CD14-positive monocyte (primary cell): ENCODE measurements at regions not wholly inside any gene's neighbourhood (a gene's known extent, or its start where the extent isn't known, plus 50 kb on each side); places are given as distances from the start of the nearest gene placed in this dataset.

Experiments used
- DNase-seq, 3 donors: peaks; one replicate each; pipeline ENCODE4 v3.0.0-alpha.2; 2011 to 2022
- H2AFZ ChIP-seq: 2 replicates; pipeline ENCODE4 v1.6.0; 2012; ENCODE audit warnings: mild to moderate bottlenecking, low read depth, low read length, inconsistent platforms; ENCODE audit not compliant: insufficient read depth, poor library complexity, severe bottlenecking
- H3K27ac ChIP-seq, 2 donors: 1 replicate in 1 of 2; 2 replicates in 1 of 2; pipeline ENCODE4 v1.5.1; 2012 to 2013; ENCODE audit warnings: low read length in 2 of 2, control low read depth in 1 of 2, inconsistent platforms in 1 of 2, low read depth in 1 of 2, mild to moderate bottlenecking in 1 of 2
- H3K27me3 ChIP-seq, 2 donors: one replicate each; pipeline versions ENCODE4 v1.6.0 to v1.6.1; 2011 to 2013; ENCODE audit warnings: low read length in 2 of 2; ENCODE audit not compliant: control insufficient read depth in 2 of 2, insufficient read depth in 2 of 2
- H3K36me3 ChIP-seq, 2 donors: replicated peaks in 1 of 2; 1 replicate in 1 of 2; 2 replicates in 1 of 2; pipeline versions ENCODE4 v1.5.1 to v1.6.1; 2012 to 2013; ENCODE audit warnings: low read length in 2 of 2, control low read depth in 1 of 2, inconsistent platforms in 1 of 2, mild to moderate bottlenecking in 1 of 2; ENCODE audit not compliant: insufficient read depth in 2 of 2, control insufficient read depth in 1 of 2
- H3K4me1 ChIP-seq, 2 donors: 1 replicate in 1 of 2; 2 replicates in 1 of 2; pipeline versions ENCODE4 v1.5.1 to v1.6.1; 2012 to 2013; ENCODE audit warnings: low read length in 2 of 2, control low read depth in 1 of 2, inconsistent platforms in 1 of 2, mild to moderate bottlenecking in 1 of 2, moderate library complexity in 1 of 2; ENCODE audit not compliant: insufficient read depth in 2 of 2, control insufficient read depth in 1 of 2
- H3K4me2 ChIP-seq: replicated peaks from 2 replicates; pipeline ENCODE3; 2012; ENCODE audit warnings: low read length, moderate library complexity, mild to moderate bottlenecking; ENCODE audit not compliant: poor library complexity, severe bottlenecking; ENCODE audit errors: extremely low read depth
- H3K4me3 ChIP-seq, 3 experiments: fragments of 200-600 bp in 1 of 3; sonication (generic) in 1 of 3; replicated peaks in 1 of 3; 1 replicate in 2 of 3; 2 replicates in 1 of 3; pipeline ENCODE4 v1.5.1; 2011 to 2013; ENCODE audit warnings: low read length in 3 of 3, mild to moderate bottlenecking in 3 of 3, control low read depth in 2 of 3, low read depth in 2 of 3, inconsistent platforms in 1 of 3, moderate library complexity in 1 of 3
- H3K79me2 ChIP-seq: 2 replicates; pipeline ENCODE4 v1.6.0; 2012; ENCODE audit warnings: mild to moderate bottlenecking, control low read depth, inconsistent platforms, low read length, moderate library complexity; ENCODE audit not compliant: insufficient read depth
- H3K9ac ChIP-seq: 2 replicates; pipeline ENCODE4 v1.6.0; 2017; ENCODE audit warnings: low read length, mild to moderate bottlenecking; ENCODE audit not compliant: insufficient read depth, poor library complexity, severe bottlenecking
- H3K9me3 ChIP-seq, 2 donors: replicated peaks in 1 of 2; 1 replicate in 1 of 2; 2 replicates in 1 of 2; pipeline versions ENCODE4 v1.5.1 to v1.6.1; 2012 to 2013; ENCODE audit warnings: low read length in 2 of 2, control low read depth in 1 of 2; ENCODE audit not compliant: control insufficient read depth in 1 of 2, insufficient read depth in 1 of 2
- H4K20me1 ChIP-seq: 2 replicates; pipeline ENCODE4 v1.6.0; 2012; ENCODE audit warnings: mild to moderate bottlenecking, low read length, control low read depth, moderate library complexity; ENCODE audit not compliant: insufficient read depth
- H3K27ac Mint-ChIP-seq, 7 donors: one replicate each; pipeline ENCODE4 v1.8.0; 2020; ENCODE audit warnings: mild to moderate bottlenecking in 7 of 7, mixed read lengths in 7 of 7, moderate library complexity in 6 of 7, inconsistent platforms in 2 of 7
- H3K27me3 Mint-ChIP-seq, 3 donors: one replicate each; pipeline ENCODE4 v1.8.0; 2021 to 2022; ENCODE audit warnings: low read depth in 3 of 3, mild to moderate bottlenecking in 3 of 3, mixed read lengths in 3 of 3, moderate library complexity in 3 of 3, inconsistent platforms in 1 of 3
- H3K36me3 Mint-ChIP-seq, 2 donors: one replicate each; pipeline ENCODE4 v1.8.0; 2020; ENCODE audit warnings: mixed read lengths in 2 of 2, inconsistent platforms in 1 of 2, mild to moderate bottlenecking in 1 of 2
- H3K4me1 Mint-ChIP-seq: one replicate; pipeline ENCODE4 v1.8.0; 2020; ENCODE audit warnings: mild to moderate bottlenecking, mixed read lengths
- H3K4me3 Mint-ChIP-seq, 2 donors: one replicate each; pipeline ENCODE4 v1.8.0; 2020; ENCODE audit warnings: mild to moderate bottlenecking in 2 of 2, mixed read lengths in 2 of 2, moderate library complexity in 1 of 2
- H3K9me3 Mint-ChIP-seq, 7 donors: one replicate each; pipeline ENCODE4 v1.8.0; 2020 to 2022; ENCODE audit warnings: mixed read lengths in 7 of 7, mild to moderate bottlenecking in 6 of 7, moderate library complexity in 6 of 7, inconsistent platforms in 2 of 7
- WGBS: methylation state at CpG from one replicate; pipeline ENCODE4 v1.1.5; 2013; ENCODE audit warnings: missing lambda C conversion rate; ENCODE audit not compliant: insufficient coverage; 5-methylcytosine and 5-hydroxymethylcytosine counted together
- intact Hi-C, 2 donors: fragments of 100-400 bp; cut with micrococcal nuclease; formaldehyde crosslinking; loops; one replicate each; pipeline versions ENCODE4 v1.15.0 to v1.15.1; 2023
- TF ChIP-seq, protein P1 (sequence below): fragments of 200-600 bp; IDR thresholded peaks from one replicate; pipeline ENCODE4 v1.8.0; 2022; ENCODE audit warnings: antibody characterized with exemption, mild to moderate bottlenecking

DNA sequence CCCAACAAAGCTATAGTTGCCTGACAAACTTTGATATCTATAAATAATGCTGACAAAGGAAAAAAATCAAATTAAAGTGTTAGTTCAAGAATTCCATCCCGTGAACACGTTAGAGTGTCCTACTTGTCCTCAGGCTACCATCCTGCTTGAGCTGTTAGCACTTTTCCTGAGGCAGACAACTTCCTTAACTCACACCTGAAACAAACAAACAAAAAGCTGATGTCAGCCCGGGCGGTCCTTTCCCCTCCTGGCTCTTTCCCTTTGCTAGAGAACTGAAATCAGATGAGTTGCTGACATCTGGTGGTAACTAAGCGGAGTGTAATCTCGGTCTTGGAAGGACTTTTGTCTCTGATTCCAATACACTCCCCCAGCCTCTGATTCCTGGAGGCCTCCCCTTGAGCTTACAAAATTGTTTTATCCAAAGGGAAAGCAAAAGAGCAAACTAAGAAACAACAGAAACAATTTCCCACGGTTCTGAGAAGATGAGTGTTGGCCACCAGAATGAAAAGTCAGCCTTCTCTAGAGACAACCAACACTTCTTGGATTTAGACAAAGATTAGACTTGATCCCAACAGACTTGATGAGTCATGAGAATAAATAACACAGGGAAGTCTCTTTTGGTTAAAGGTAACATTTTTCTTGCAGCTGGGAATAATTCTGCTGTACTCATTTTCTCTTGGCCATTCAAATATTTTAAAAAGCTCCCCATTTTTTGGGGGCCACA is 135.4 kb downstream of the PROX1 start:
- Mint-ChIP-seq H3K27ac (no peak overlapping the region), H3K9me3 (peaks cover under 1 to 5% (median 3%) of the 10 kb centered on the region in 7 donors), H3K27me3 (peaks cover 0 to 2% (median 2%) of the 10 kb centered on the region in 3 donors), H3K4me1 (no peaks in the 10 kb centered on the region), H3K36me3 (no peaks in the 10 kb centered on the region), H3K4me3 (no peak overlapping the region)
- Histone ChIP-seq H3K27ac (no peak overlapping the region), H3K4me2 (no peak overlapping the region), H3K9ac (no peak overlapping the region), H2AFZ (no peak overlapping the region), H3K79me2 (no peaks in the 10 kb centered on the region), H3K4me1 (no peaks in the 10 kb centered on the region), H3K36me3 (no peaks in the 10 kb centered on the region), H3K4me3 (no peak overlapping the region), H3K9me3 (peaks cover under 1 to 2% of the 10 kb centered on the region in 2 donors), H4K20me1 (no peaks in the 10 kb centered on the region), H3K27me3 (no peaks in the 10 kb centered on the region)
- intact Hi-C loops, result no loop called here
- DNase-seq, result no peak
- 12% methylated on average over 2 of the region's 7 CpGs for WGBS
- TF ChIP-seq, protein P1, sequence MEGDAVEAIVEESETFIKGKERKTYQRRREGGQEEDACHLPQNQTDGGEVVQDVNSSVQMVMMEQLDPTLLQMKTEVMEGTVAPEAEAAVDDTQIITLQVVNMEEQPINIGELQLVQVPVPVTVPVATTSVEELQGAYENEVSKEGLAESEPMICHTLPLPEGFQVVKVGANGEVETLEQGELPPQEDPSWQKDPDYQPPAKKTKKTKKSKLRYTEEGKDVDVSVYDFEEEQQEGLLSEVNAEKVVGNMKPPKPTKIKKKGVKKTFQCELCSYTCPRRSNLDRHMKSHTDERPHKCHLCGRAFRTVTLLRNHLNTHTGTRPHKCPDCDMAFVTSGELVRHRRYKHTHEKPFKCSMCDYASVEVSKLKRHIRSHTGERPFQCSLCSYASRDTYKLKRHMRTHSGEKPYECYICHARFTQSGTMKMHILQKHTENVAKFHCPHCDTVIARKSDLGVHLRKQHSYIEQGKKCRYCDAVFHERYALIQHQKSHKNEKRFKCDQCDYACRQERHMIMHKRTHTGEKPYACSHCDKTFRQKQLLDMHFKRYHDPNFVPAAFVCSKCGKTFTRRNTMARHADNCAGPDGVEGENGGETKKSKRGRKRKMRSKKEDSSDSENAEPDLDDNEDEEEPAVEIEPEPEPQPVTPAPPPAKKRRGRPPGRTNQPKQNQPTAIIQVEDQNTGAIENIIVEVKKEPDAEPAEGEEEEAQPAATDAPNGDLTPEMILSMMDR, result no peak

DNA sequence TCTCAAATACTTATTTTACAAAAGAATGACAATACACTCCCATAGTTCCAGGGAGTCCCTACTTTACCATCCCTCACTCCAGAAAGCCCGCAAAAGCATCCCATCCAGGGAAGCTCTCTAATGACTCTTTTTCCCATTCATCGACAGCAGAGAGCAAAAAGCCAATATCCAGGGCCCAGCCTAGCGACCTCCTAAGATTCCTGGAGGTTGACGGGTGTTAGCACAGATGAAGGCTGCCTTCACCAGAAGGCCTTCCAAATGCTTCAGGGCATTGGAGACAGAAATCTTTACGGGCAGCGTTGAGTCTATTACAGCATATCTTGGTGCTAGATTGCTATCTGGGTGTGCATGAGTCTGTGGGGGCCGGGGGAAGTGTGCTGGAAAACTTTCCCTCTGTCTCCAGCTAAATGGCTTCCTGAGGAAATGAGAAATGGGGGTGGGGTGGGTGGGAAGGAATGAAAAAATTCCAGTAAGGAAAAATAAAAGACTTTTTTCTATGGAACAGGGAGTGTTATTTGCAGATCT is 136.6 kb downstream of the PROX1 start:
- Histone ChIP-seq H3K9ac (no peak overlapping the region), H3K79me2 (no peaks in the 10 kb centered on the region), H4K20me1 (no peaks in the 10 kb centered on the region), H2AFZ (no peak overlapping the region), H3K4me3 (no peak overlapping the region), H3K4me1 (no peaks in the 10 kb centered on the region), H3K9me3 (no peaks in the 10 kb centered on the region), H3K27ac (no peak overlapping the region), H3K27me3 (no peaks in the 10 kb centered on the region), H3K36me3 (no peaks in the 10 kb centered on the region), H3K4me2 (no peak overlapping the region)
- Mint-ChIP-seq H3K4me1 (no peaks in the 10 kb centered on the region), H3K36me3 (no peaks in the 10 kb centered on the region), H3K27me3 (peaks cover 0 to 2% (median 2%) of the 10 kb centered on the region in 3 donors), H3K9me3 (peaks cover 0 to 4% (median 0%) of the 10 kb centered on the region in 7 donors), H3K27ac (no peak overlapping the region), H3K4me3 (no peak overlapping the region)
- intact Hi-C loops, result no loop called here
- DNase-seq, result no peak
- TF ChIP-seq, protein P1, result no peak
- 90% methylated on average over 4 of the region's 7 CpGs for WGBS
